Skeletal muscle satellite cell (primary cell): ENCODE measurements at regions not wholly inside any gene's neighbourhood (a gene's known extent, or its start where the extent isn't known, plus 50 kb on each side); places are given as distances from the start of the nearest gene placed in this dataset.

Experiments used
- H3K27me3 ChIP-seq: 2 replicates; pipeline ENCODE4 v1.7.0; 2013; ENCODE audit warnings: low read length; ENCODE audit not compliant: control insufficient read depth, insufficient read depth
- H3K36me3 ChIP-seq: 2 replicates; pipeline ENCODE4 v1.7.0; 2013; ENCODE audit warnings: mild to moderate bottlenecking, control low read depth, low read length; ENCODE audit not compliant: insufficient read depth
- H3K4me1 ChIP-seq: 2 replicates; pipeline ENCODE4 v1.7.0; 2013; ENCODE audit warnings: low read length; ENCODE audit not compliant: control insufficient read depth, insufficient read depth
- H3K4me2 ChIP-seq: 2 replicates; pipeline ENCODE4 v1.7.0; 2013; ENCODE audit warnings: mild to moderate bottlenecking, low read length
- H3K4me3 ChIP-seq: 2 replicates; pipeline ENCODE4 v1.7.0; 2013; ENCODE audit warnings: low read length
- H3K9ac ChIP-seq: 2 replicates; pipeline ENCODE4 v1.7.0; 2013; ENCODE audit warnings: mild to moderate bottlenecking, low read depth, low read length, moderate library complexity
- H3K9me3 ChIP-seq: replicated peaks from 2 replicates; pipeline ENCODE4 v1.7.0; 2013; ENCODE audit warnings: mild to moderate bottlenecking, control low read depth, low read length

- no peaks in the 10 kb centered on the region for H3K36me3 ChIP-seq
- no peaks in the 10 kb centered on the region for H3K27me3 ChIP-seq
- peak overlapping the region; percentile 22 for H3K9ac ChIP-seq
- peaks cover 34% of the 10 kb centered on the region for H3K4me1 ChIP-seq
- no peaks in the 10 kb centered on the region for H3K9me3 ChIP-seq
- H3K4me2 ChIP-seq, result no peak overlapping the region
- peak overlapping the region; percentile 22 for H3K4me3 ChIP-seq
Measured at GRCh38 chrX:45351478-45351877, 150.8 kb upstream of the DIPK2B start.

- H3K4me1 ChIP-seq, result peaks cover 42% of the 10 kb centered on the region
- H3K36me3 ChIP-seq, result no peaks in the 10 kb centered on the region
Measured at GRCh38 chrX:45348296-45348695, 147.6 kb upstream of the DIPK2B start.

GRCh38 chrX:45347877-45348276 is 147.2 kb upstream of the DIPK2B start:
- Histone ChIP-seq H3K9me3 (no peaks in the 10 kb centered on the region), H3K4me3 (no peak overlapping the region), H3K4me2 (no peak overlapping the region), H3K9ac (no peak overlapping the region), H3K27me3 (no peaks in the 10 kb centered on the region), H3K4me1 (peaks cover 42% of the 10 kb centered on the region), H3K36me3 (no peaks in the 10 kb centered on the region)

More at GRCh38 chrX:45348296-45348695, 147.6 kb upstream of the DIPK2B start:
- H3K27me3 ChIP-seq, result no peaks in the 10 kb centered on the region
- H3K4me2 ChIP-seq, result no peak overlapping the region
- H3K9ac ChIP-seq, result peak overlapping the region; percentile 11
- H3K4me3 ChIP-seq, result no peak overlapping the region
- H3K9me3 ChIP-seq, result no peaks in the 10 kb centered on the region

- Histone ChIP-seq H3K36me3 (no peaks in the 10 kb centered on the region), H3K27me3 (no peaks in the 10 kb centered on the region), H3K9me3 (no peaks in the 10 kb centered on the region), H3K4me1 (peaks cover 24% of the 10 kb centered on the region), H3K4me3 (no peak overlapping the region), H3K9ac (no peak overlapping the region), H3K4me2 (no peak overlapping the region)
Measured at GRCh38 chrX:45344594-45344993, 143.9 kb upstream of the DIPK2B start.

GRCh38 chrX:45329217-45329616 is 128.5 kb upstream of the DIPK2B start:
- Histone ChIP-seq H3K4me3 (no peak overlapping the region), H3K4me1 (no peaks in the 10 kb centered on the region), H3K36me3 (no peaks in the 10 kb centered on the region), H3K4me2 (no peak overlapping the region), H3K9ac (no peak overlapping the region), H3K9me3 (no peaks in the 10 kb centered on the region), H3K27me3 (peaks cover 5% of the 10 kb centered on the region)

GRCh38 chrX:45324941-45325340 is 124.3 kb upstream of the DIPK2B start:
- no peak overlapping the region for H3K4me3 ChIP-seq

GRCh38 chrX:45323387-45323786 is 122.7 kb upstream of the DIPK2B start:
- Histone ChIP-seq H3K4me2 (no peak overlapping the region), H3K9ac (peak overlapping the region; percentile 71), H3K9me3 (no peaks in the 10 kb centered on the region), H3K36me3 (no peaks in the 10 kb centered on the region), H3K4me3 (no peak overlapping the region), H3K27me3 (no peaks in the 10 kb centered on the region), H3K4me1 (peaks cover 18% of the 10 kb centered on the region)

More at GRCh38 chrX:45324941-45325340, 124.3 kb upstream of the DIPK2B start:
- Histone ChIP-seq H3K9ac (no peak overlapping the region), H3K9me3 (no peaks in the 10 kb centered on the region), H3K4me1 (peaks cover 18% of the 10 kb centered on the region), H3K4me2 (no peak overlapping the region), H3K27me3 (no peaks in the 10 kb centered on the region), H3K36me3 (no peaks in the 10 kb centered on the region)

- Histone ChIP-seq H3K4me2 (no peak overlapping the region), H3K9me3 (no peaks in the 10 kb centered on the region), H3K4me1 (peaks cover 18% of the 10 kb centered on the region), H3K36me3 (no peaks in the 10 kb centered on the region), H3K9ac (peak overlapping the region; percentile 71), H3K4me3 (no peak overlapping the region), H3K27me3 (no peaks in the 10 kb centered on the region)
Measured at GRCh38 chrX:45322820-45323219, 122.1 kb upstream of the DIPK2B start.

- Histone ChIP-seq H3K9ac (peak overlapping the region; percentile 71), H3K4me3 (no peak overlapping the region), H3K27me3 (no peaks in the 10 kb centered on the region), H3K9me3 (no peaks in the 10 kb centered on the region), H3K36me3 (no peaks in the 10 kb centered on the region), H3K4me2 (no peak overlapping the region), H3K4me1 (peaks cover 18% of the 10 kb centered on the region)
Measured at GRCh38 chrX:45322382-45322781, 121.7 kb upstream of the DIPK2B start.

GRCh38 chrX:45320191-45320590 is 119.5 kb upstream of the DIPK2B start:
- Histone ChIP-seq H3K4me1 (peaks cover 18% of the 10 kb centered on the region), H3K36me3 (no peaks in the 10 kb centered on the region), H3K4me2 (no peak overlapping the region), H3K9me3 (no peaks in the 10 kb centered on the region), H3K27me3 (no peaks in the 10 kb centered on the region), H3K9ac (no peak overlapping the region), H3K4me3 (no peak overlapping the region)

GRCh38 chrX:45309801-45310200 is 109.1 kb upstream of the DIPK2B start:
- H3K4me3 ChIP-seq, result no peak overlapping the region
- H3K36me3 ChIP-seq, result no peaks in the 10 kb centered on the region
- H3K9me3 ChIP-seq, result no peaks in the 10 kb centered on the region
- H3K9ac ChIP-seq, result no peak overlapping the region
- no peaks in the 10 kb centered on the region for H3K4me1 ChIP-seq
- H3K4me2 ChIP-seq, result no peak overlapping the region
- H3K27me3 ChIP-seq, result peaks cover 4% of the 10 kb centered on the region

GRCh38 chrX:45309096-45309495 is 108.4 kb upstream of the DIPK2B start:
- H3K36me3 ChIP-seq, result no peaks in the 10 kb centered on the region
- H3K9me3 ChIP-seq, result no peaks in the 10 kb centered on the region
- no peak overlapping the region for H3K4me2 ChIP-seq
- H3K9ac ChIP-seq, result no peak overlapping the region
- peaks cover 4% of the 10 kb centered on the region for H3K27me3 ChIP-seq
- no peaks in the 10 kb centered on the region for H3K4me1 ChIP-seq
- H3K4me3 ChIP-seq, result no peak overlapping the region
